Smooth muscle cell (in vitro differentiated cells): ENCODE measurements at regions not wholly inside any gene's neighbourhood (a gene's known extent, or its start where the extent isn't known, plus 50 kb on each side); places are given as distances from the start of the nearest gene placed in this dataset.

Source experiments
- DNase-seq: peaks from one replicate; lab custom pipeline; 2025; ENCODE audit not compliant: unreplicated experiment; lab: John Stamatoyannopoulos, UW
- H2AFZ ChIP-seq: fragments of 200-600 bp; sonication (generic); 2 replicates; pipeline ENCODE4 v1.6.0; 2016; ENCODE audit warnings: antibody characterized with exemption, low read depth, mild to moderate bottlenecking
- H3F3A ChIP-seq: fragments of 200-600 bp; sonication (generic); 2 replicates; pipeline ENCODE4 v1.6.0; 2017; ENCODE audit warnings: antibody characterized with exemption, low read depth
- H3K27ac ChIP-seq: fragments of 200-600 bp; sonication (generic); 2 replicates; pipeline ENCODE4 v1.5.1; 2016; ENCODE audit warnings: low read depth, mild to moderate bottlenecking
- H3K27me3 ChIP-seq: fragments of 200-600 bp; sonication (generic); 2 replicates; pipeline ENCODE4 v1.6.1; 2016; ENCODE audit warnings: low read depth, mild to moderate bottlenecking
- H3K36me3 ChIP-seq: fragments of 200-600 bp; sonication (generic); 2 replicates; pipeline ENCODE4 v1.5.1; 2016; ENCODE audit warnings: low read depth
- H3K4me1 ChIP-seq: fragments of 200-600 bp; sonication (generic); 2 replicates; pipeline ENCODE4 v1.5.1; 2016; ENCODE audit warnings: low read depth
- H3K4me2 ChIP-seq: fragments of 200-600 bp; sonication (generic); 2 replicates; pipeline ENCODE4 v1.6.0; 2016; ENCODE audit warnings: mild to moderate bottlenecking
- H3K4me3 ChIP-seq: fragments of 200-600 bp; sonication (generic); 2 replicates; pipeline ENCODE4 v1.5.1; 2016; ENCODE audit warnings: mild to moderate bottlenecking
- H3K79me2 ChIP-seq: fragments of 200-600 bp; sonication (generic); 2 replicates; pipeline ENCODE4 v1.6.0; 2016; ENCODE audit warnings: low read depth, mild to moderate bottlenecking
- H3K9ac ChIP-seq: fragments of 200-600 bp; sonication (generic); 2 replicates; pipeline ENCODE4 v1.6.0; 2016; ENCODE audit warnings: low read depth
- H3K9me3 ChIP-seq: fragments of 200-600 bp; sonication (generic); replicated peaks from 2 replicates; pipeline ENCODE4 v1.5.1; 2016; ENCODE audit warnings: low read depth
- H4K20me1 ChIP-seq: fragments of 200-600 bp; sonication (generic); 2 replicates; pipeline ENCODE4 v1.6.0; 2016; ENCODE audit warnings: low read depth
- WGBS: methylation state at CpG from one replicate; pipeline ENCODE4 v1.1.7; 2016; ENCODE audit warnings: low lambda C conversion rate; 5-methylcytosine and 5-hydroxymethylcytosine counted together
- TF ChIP-seq, protein P1 (sequence below): fragments of 200-600 bp; sonication (generic); IDR thresholded peaks from 2 replicates; pipeline ENCODE4 v1.5.1; 2017; ENCODE audit warnings: borderline replicate concordance, mild to moderate bottlenecking, antibody characterized with exemption; ENCODE audit not compliant: insufficient read depth, poor library complexity, severe bottlenecking

DNA sequence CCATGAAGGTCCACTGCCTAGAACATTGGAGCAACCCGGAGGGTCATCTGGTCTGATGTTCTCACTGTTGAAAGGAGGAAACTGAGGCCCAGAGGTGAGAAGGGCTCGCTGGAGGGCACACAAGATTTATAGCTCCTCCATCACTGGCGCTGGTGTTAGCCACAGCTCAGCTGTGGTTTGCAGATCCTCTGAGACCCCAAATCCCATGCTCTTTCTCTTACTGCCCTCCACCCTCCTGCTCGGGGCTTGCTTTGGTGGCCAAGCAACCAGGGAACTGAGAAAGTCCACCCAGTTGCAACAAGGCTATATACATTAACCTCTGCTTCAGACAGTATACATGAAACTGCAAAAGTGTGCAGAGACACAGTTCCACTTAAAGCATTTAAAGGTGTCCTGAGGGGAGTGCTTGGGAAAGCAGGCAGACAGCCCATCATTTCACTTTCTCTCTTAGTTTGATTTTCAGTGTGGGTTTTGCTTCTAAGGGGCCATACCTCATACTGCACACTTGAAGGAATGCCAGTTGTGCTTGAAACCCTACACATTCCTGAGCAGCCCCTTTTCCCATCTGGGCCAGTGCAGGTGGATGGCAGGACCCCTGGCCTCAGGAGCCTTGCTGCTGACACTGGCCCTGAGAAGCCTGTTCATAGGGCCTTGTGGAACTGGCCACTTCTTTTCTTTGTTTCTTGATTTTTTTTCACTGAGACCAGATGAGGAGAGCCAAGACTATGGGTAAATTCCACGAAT, 347.6 kb downstream of the CDC5L start:
- Histone ChIP-seq H3K4me2 (no peak overlapping the region), H4K20me1 (no peaks in the 10 kb centered on the region), H3F3A (peaks cover 24% of the 10 kb centered on the region), H3K27ac (no peak overlapping the region), H3K4me3 (no peak overlapping the region), H3K9me3 (no peaks in the 10 kb centered on the region), H3K9ac (no peak overlapping the region), H3K79me2 (no peaks in the 10 kb centered on the region), H3K27me3 (no peaks in the 10 kb centered on the region), H3K36me3 (no peaks in the 10 kb centered on the region), H3K4me1 (peaks cover 10% of the 10 kb centered on the region), H2AFZ (no peak overlapping the region)
- WGBS, result 86% methylated on average over 5 of the region's 5 CpGs
- no peak for DNase-seq
- TF ChIP-seq, protein P1, sequence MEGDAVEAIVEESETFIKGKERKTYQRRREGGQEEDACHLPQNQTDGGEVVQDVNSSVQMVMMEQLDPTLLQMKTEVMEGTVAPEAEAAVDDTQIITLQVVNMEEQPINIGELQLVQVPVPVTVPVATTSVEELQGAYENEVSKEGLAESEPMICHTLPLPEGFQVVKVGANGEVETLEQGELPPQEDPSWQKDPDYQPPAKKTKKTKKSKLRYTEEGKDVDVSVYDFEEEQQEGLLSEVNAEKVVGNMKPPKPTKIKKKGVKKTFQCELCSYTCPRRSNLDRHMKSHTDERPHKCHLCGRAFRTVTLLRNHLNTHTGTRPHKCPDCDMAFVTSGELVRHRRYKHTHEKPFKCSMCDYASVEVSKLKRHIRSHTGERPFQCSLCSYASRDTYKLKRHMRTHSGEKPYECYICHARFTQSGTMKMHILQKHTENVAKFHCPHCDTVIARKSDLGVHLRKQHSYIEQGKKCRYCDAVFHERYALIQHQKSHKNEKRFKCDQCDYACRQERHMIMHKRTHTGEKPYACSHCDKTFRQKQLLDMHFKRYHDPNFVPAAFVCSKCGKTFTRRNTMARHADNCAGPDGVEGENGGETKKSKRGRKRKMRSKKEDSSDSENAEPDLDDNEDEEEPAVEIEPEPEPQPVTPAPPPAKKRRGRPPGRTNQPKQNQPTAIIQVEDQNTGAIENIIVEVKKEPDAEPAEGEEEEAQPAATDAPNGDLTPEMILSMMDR, result no peak

DNA sequence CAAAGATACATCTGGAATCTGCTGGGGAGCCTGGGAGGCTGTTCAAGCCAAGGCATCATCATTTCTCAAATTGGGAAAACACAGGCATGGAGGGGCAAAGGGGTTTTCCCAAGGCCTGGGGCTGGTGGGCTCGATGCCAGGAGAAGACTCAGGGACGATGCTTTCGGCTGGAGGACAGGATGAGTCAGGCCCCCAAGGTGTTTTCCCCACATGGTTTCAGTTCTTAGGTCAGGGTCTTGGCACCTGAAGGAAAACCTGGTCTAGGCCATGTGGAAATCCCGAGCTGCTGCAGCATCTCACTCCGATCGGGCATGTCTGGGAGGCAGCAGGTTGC, 348.1 kb downstream of the CDC5L start:
- Histone ChIP-seq H3K36me3 (no peaks in the 10 kb centered on the region), H3K4me3 (no peak overlapping the region), H2AFZ (no peak overlapping the region), H3K9me3 (no peaks in the 10 kb centered on the region), H3K27ac (no peak overlapping the region), H3K9ac (no peak overlapping the region), H3F3A (peaks cover 27% of the 10 kb centered on the region), H4K20me1 (no peaks in the 10 kb centered on the region), H3K4me1 (peaks cover 10% of the 10 kb centered on the region), H3K79me2 (no peaks in the 10 kb centered on the region), H3K4me2 (no peak overlapping the region), H3K27me3 (no peaks in the 10 kb centered on the region)
- TF ChIP-seq, protein P1, result no peak
- 71% methylated on average over 6 of the region's 6 CpGs for WGBS
- DNase-seq, result no peak

DNA sequence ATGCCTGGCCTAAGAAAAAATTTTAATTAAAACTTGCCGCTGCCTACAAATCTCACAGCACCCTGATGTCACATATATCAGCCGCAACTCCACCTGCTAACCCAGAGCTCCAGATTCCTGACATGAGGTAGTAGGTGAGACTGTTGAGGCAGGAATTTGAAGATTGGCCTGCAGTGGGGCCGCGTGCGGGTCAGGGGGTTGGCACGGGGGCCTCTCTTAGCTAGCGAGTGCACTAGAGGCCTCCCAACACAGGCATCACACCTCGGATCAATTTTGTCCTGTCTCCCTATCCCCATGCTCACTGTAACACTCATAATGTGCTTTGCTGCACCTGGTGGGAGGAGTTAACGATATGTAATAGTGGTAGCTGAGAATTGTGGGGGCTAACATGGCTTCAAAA, 349.8 kb downstream of the CDC5L start:
- H3K9ac ChIP-seq, result no peak overlapping the region
- no peak overlapping the region for H3K4me2 ChIP-seq
- H3K4me3 ChIP-seq, result no peak overlapping the region
- no peaks in the 10 kb centered on the region for H3K9me3 ChIP-seq
- TF ChIP-seq, protein P1, result no peak
- no peak overlapping the region for H3K27ac ChIP-seq
- WGBS, result 94% methylated on average over 9 of the region's 9 CpGs
- no peaks in the 10 kb centered on the region for H3K36me3 ChIP-seq
- no peaks in the 10 kb centered on the region for H4K20me1 ChIP-seq
- H3K79me2 ChIP-seq, result no peaks in the 10 kb centered on the region
- DNase-seq, result no peak
- H2AFZ ChIP-seq, result no peak overlapping the region
- peaks cover 10% of the 10 kb centered on the region for H3K4me1 ChIP-seq
- no peaks in the 10 kb centered on the region for H3K27me3 ChIP-seq
- H3F3A ChIP-seq, result peaks cover 13% of the 10 kb centered on the region
